A673 (cell line): ENCODE measurements at regions not wholly inside any gene's neighbourhood (a gene's known extent, or its start where the extent isn't known, plus 50 kb on each side); places are given as distances from the start of the nearest gene placed in this dataset.
A peak's percentile ranks its signal among the peaks of the same experiment; 100 is the strongest.

Experiments
- BruUV-seq: library from RNA; stranded (reverse); fragments of 400-500 nt; replicated peaks from 2 replicates; lab custom pipeline; 2021; lab: Mats Ljungman, UMichigan
- CTCF ChIA-PET: fragments of 300-600 bp; sonication (Branson Sonifier 250); formaldehyde crosslinking; loops from one replicate; lab custom pipeline; 2022; ENCODE audit warnings: antibody characterized with exemption; lab: Charles Lee
- POLR2A ChIA-PET: fragments of 300-600 bp; sonication (Branson Sonifier 250); formaldehyde crosslinking; loops from one replicate; lab custom pipeline; 2022; ENCODE audit warnings: antibody characterized with exemption; ENCODE audit not compliant: low non-redundant PET; lab: Charles Lee
- DNase-seq: peaks from one replicate; pipeline ENCODE4 v3.0.0-alpha.2; 2015; ENCODE audit warnings: low spot score
- H3K27ac ChIP-seq: fragments of 200-600 bp; sonication (generic); 2 replicates; pipeline ENCODE4 v1.5.1; 2016; ENCODE audit warnings: mixed run types, low read depth, mild to moderate bottlenecking, mixed read lengths, antibody characterized with exemption, low read length; ENCODE audit not compliant: poor library complexity, severe bottlenecking
- H3K27me3 ChIP-seq: fragments of 200-600 bp; sonication (generic); replicated peaks from 2 replicates; pipeline ENCODE4 v1.6.1; 2017; ENCODE audit warnings: mixed run types, low read depth, mild to moderate bottlenecking, mixed read lengths, antibody characterized with exemption, low read length; ENCODE audit not compliant: insufficient read depth, poor library complexity
- H3K36me3 ChIP-seq: fragments of 200-600 bp; sonication (generic); 2 replicates; pipeline ENCODE4 v1.6.1; 2016; ENCODE audit warnings: mixed run types, mild to moderate bottlenecking, mixed read lengths, antibody characterized with exemption, low read length; ENCODE audit not compliant: insufficient read depth, poor library complexity, severe bottlenecking
- H3K4me1 ChIP-seq: fragments of 200-600 bp; sonication (generic); 2 replicates; pipeline ENCODE4 v1.6.1; 2017; ENCODE audit warnings: mixed run types, mild to moderate bottlenecking, mixed read lengths, antibody characterized with exemption, low read length; ENCODE audit not compliant: insufficient read depth, poor library complexity, severe bottlenecking
- H3K4me3 ChIP-seq: fragments of 200-600 bp; sonication (generic); 2 replicates; pipeline ENCODE4 v1.5.1; 2016; ENCODE audit warnings: low read depth, mixed run types, mild to moderate bottlenecking, mixed read lengths, low read length; ENCODE audit not compliant: poor library complexity, severe bottlenecking
- H3K9me3 ChIP-seq: fragments of 200-600 bp; sonication (generic); 2 replicates; pipeline ENCODE4 v1.6.1; 2016; ENCODE audit warnings: mixed run types, low read depth, mild to moderate bottlenecking, mixed read lengths, antibody characterized with exemption, low read length; ENCODE audit not compliant: poor library complexity, severe bottlenecking
- CTCF ChIP-seq: fragments of 300-800, 200-600 bp; sonication (generic); conservative IDR thresholded peaks from 2 replicates; pipeline ENCODE4 v1.5.1; 2017; ENCODE audit warnings: low read depth, mild to moderate bottlenecking, antibody characterized with exemption, low read length, moderate library complexity, mixed read lengths
- EZH2 ChIP-seq: fragments of 200-600 bp; sonication (generic); IDR thresholded peaks from 2 replicates; pipeline ENCODE4 v1.6.1; 2017; ENCODE audit warnings: borderline replicate concordance, low read depth, mild to moderate bottlenecking, mixed read lengths, antibody characterized with exemption, low read length; ENCODE audit not compliant: poor library complexity, severe bottlenecking
- intact Hi-C: fragments of 100-400 bp; cut with micrococcal nuclease; formaldehyde crosslinking; loops from one replicate; pipeline ENCODE4 v1.10.0; 2022; ENCODE audit not compliant: unreplicated experiment

DNA sequence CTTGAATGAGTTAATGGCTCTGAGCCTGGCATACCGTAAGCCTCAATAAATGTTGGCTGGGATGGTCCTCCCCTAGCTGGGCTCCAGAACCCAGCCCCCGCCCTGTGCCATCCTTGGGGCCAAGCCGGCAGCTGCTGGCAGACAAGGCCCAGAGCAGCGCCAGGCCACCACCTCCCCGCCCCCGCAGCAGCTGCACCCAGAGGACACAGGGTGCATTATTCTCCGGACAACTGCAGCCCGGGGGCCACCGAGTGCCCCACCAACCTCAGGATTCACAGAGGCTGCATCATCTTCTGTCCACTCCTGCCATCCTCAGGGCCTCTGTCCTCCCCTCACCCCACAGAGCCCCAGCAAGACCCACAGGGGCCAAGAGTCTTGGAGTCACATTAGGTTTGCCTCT, 92.7 kb downstream of the NCOR2 start:
- BruUV-seq: no TSS peak
- DNase-seq: no peak
- H3K36me3 ChIP-seq: peaks cover 84% of the 10 kb centered on the region

GRCh38 chr12:124472690-124473279, 94.6 kb downstream of the NCOR2 start:
- intact Hi-C loops: no loop called here
- H3K36me3 ChIP-seq: peaks cover 77% of the 10 kb centered on the region
- DNase-seq: no peak
- ChIA-PET CTCF (no interaction called here), POLR2A (no interaction called here)
- no peaks in the 10 kb centered on the region for H3K4me1 ChIP-seq
- BruUV-seq: no TSS peak
- no peak overlapping the region for H3K4me3 ChIP-seq
- TF ChIP-seq EZH2 (no peak), CTCF (no peak)
- no peaks in the 10 kb centered on the region for H3K27me3 ChIP-seq
- H3K9me3 ChIP-seq: peaks cover 34% of the 10 kb centered on the region
- H3K27ac ChIP-seq: no peak overlapping the region

More for the DNA sequence above, 92.7 kb downstream of the NCOR2 start:
- H3K4me1 ChIP-seq: no peaks in the 10 kb centered on the region
- intact Hi-C loops: no loop called here
- no peaks in the 10 kb centered on the region for H3K27me3 ChIP-seq
- H3K4me3 ChIP-seq: no peak overlapping the region
- no peak overlapping the region for H3K27ac ChIP-seq
- POLR2A ChIA-PET: no interaction called here
- CTCF ChIA-PET: no interaction called here
- TF ChIP-seq CTCF: no peak
- no peak for TF ChIP-seq EZH2
- H3K9me3 ChIP-seq: peaks cover 25% of the 10 kb centered on the region

DNA sequence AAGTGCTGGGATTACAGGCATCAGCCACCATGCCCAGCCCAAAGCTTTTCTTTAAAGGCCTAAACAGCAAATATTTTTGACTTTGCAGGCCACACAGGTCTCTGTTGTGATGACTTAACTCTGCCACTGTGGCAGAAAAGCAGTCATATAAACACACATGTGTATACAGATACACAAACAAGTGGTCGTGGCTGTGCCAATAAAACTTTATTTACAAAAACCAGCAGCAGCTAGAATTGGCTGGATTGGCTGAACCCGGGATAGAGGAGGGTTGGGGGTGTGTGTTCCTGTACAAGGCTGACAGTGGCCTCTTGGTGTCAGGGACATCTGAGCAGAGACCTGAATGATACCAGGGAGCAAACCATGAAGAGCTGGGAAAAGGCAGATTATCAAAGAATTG, 95.6 kb downstream of the NCOR2 start:
- Histone ChIP-seq H3K9me3 (peaks cover 34% of the 10 kb centered on the region), H3K27ac (no peak overlapping the region), H3K36me3 (peaks cover 68% of the 10 kb centered on the region), H3K27me3 (no peaks in the 10 kb centered on the region), H3K4me3 (no peak overlapping the region), H3K4me1 (peaks cover under 1% of the 10 kb centered on the region)
- intact Hi-C loops: no loop called here
- BruUV-seq: TSS peak; percentile 34
- no peak for DNase-seq
- no peak for TF ChIP-seq CTCF
- no peak for TF ChIP-seq EZH2
- ChIA-PET CTCF (no interaction called here), POLR2A (no interaction called here)
